HG03442 (cell line): ENCODE measurements at regions not wholly inside any gene's neighbourhood (a gene's known extent, or its start where the extent isn't known, plus 50 kb on each side); places are given as distances from the start of the nearest gene placed in this dataset.
"Not testable (repeated sequence)": the region's sequence is repeated elsewhere in the genome, so short reads cannot be mapped to it uniquely, and the experiment has no call there.

Source experiments
- ATAC-seq: cut with Tn5 transposase; IDR thresholded peaks from one replicate; pipeline ENCODE4 v1.9.1; 2021; ENCODE audit warnings: mild to moderate bottlenecking, moderate library complexity; ENCODE audit not compliant: unreplicated experiment

DNA sequence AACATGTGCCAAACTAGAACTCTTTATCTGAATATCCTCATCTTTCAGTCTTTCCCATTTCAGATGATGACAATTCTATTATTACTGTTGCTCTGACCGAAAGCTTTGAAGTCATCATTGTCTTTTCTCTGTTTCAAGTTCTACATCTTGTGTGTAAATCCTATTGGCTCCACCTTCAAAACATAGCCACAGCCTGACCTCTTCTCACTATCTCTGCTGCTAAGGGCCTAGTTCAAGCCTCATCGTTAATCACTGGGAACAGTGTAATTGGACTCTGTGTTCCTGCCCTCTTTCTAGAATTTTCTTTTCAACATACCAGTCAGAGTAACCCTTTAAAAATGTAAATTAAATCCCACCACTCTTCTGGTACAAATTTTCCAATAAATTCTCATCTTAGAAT lies 105.1 kb downstream of the OXSM start:
- ATAC-seq, result no peak

DNA sequence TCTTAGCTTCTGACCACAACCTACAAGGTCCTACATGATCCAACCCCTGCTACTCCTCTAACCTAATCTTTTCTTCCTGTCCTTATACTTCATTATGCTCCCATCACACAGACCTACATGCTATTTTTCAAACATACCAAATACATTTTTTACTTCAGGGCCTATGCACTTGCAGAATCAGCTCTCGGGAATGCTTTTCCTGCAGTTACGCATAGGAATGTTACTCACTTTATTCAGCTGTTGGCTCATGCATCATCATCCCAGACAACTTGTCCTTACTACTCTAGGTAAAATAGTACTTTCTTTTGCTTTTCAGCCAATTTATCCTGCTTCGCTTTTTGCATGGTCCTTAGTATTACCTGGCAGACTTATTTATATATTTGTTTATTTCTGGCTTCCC lies 105.6 kb downstream of the OXSM start:
- ATAC-seq, result no peak

DNA sequence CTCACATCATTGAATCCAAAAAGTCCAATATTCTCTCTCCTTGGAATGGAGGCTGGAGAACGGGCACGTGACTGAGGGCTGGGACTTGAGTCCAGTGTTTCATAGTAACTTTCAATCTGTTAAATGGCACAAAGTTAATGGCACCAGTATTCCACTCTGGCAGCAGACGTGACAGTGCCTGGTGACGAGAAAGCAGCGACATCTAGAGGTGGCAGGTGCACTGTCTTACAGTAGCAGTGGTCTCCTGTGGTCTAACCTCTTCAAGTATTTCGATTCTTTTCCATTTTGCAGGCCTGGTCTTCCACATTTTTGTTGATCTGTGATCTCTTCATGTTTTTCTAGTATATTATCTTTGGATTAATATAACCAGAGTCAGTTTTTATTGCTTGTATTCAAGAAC lies 107.1 kb downstream of the OXSM start:
- ATAC-seq, result no peak

DNA sequence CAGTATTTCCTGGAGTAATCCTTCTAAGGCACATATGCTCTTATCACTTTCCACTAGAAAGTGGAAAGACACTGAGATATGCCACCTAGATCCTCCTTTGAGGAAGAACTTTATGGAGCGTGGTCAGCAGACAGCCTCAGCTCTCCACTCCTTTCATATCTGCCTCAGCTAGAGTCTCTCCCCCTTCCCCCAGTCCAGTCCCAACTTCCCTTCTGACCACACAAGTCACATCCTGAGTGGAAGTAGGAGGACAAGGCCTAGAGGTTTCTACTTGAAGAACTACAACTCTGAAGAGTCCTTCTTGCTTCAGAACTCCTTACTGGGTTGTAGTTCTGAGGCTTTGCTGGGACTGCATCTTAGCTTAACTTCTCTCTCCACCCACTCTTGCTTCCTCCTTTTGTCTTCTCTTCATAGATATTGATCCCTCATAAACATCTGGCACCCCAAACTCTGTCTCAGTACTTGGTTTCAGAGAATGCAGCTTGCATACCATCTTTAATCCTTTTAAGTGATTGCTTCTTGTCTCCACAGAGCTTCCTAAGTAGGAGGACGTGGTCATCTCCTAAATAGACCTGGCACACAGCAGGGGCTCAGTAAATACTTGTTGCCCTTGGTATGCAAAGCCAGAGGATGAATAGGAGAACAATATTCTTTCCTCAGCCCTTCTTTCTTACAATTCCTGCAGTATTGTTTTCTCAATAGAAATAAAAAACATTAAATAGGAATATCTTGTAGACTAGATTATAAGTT lies 109.6 kb downstream of the OXSM start:
- no peak for ATAC-seq

DNA sequence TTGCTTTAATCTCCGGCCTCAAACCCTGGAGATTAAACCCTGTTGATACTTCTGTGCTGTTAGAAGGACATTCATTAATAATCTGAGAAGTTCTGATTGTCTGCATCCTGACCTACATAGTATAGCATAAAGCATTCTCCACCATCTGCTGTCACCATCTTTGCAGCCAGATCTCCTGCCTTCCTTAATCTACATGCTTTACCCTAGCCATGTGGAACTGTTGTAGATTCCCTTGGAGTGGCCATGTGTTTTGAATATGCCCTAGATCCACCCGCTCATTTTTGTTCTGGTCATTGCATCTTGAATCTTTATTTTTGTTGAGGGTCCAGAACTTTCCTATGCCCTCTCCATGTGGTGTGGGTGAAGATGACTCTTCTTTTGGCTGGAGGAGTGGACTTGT lies 110.3 kb downstream of the OXSM start:
- ATAC-seq, result no peak

DNA sequence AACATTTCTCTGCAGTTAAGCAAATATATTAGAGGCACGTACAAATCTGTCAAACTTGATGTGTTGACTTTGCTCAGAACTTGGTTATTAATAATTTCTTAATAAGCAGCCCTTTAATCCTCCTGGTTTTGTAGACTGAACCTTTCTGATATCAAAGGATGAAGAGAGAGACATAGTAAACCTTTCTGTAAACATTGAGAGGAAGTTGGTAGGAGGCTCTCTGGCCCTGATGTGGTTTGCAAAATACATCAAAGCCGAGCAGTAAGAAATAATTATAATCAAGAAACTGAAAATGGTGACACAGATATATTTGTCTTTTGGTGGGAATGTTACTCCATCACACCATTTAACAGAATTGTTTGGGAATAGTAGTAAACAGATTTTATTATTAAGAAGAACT lies 111.9 kb downstream of the OXSM start:
- no peak for ATAC-seq

DNA sequence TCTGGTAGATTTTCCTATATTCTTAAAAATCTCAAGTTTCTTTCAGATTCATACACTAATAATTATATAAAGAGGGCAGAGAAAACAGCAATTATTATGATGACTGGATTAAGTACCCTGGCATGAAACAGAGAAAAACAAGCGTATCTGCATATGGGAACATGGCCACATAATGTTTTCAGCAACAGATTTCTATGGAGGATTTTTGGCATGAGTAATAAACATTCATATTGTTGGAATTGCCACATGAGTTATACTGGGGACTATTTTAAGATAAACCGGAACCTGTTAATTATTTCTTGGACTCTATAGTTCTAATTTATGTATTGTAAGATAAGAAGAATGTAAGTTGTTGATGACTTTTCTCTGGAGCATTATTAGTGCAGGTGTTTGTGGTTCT lies 112.7 kb downstream of the OXSM start:
- no peak for ATAC-seq

DNA sequence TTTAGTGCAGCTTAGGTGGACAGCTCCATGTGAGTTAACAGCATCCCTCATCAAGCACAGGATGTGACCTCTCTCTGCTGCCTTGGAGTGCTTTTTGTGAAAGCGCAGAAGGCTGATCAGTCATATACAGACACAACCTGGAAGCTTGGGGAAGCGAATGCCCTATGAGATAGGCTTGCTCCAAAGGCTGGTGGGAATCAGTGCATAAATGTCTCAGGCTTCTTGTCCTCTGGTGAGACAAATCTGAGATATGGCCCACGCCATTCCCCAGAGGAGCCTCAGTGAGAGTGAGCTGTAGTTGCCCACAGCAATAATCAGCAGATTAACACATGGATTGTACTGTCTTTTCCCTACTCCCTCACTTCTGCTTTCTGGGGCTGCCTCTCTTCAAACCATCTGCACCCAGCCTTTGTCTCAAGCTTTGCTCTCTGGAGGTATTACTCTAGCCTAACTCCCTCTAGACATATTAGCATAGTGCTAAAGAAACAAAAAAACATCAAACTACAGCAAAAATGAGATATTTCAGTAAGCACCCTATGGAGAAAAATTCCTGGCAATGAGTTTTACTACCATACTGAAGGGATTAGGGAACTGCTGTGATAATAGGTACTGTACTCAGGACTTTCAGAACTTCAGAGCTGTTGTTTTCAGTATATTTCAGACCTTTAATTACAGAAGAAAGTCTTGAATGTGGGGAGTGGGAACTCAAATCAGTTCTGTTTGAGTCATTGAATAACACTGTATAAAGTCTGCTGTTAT lies 113.7 kb downstream of the OXSM start:
- ATAC-seq, result no peak

DNA sequence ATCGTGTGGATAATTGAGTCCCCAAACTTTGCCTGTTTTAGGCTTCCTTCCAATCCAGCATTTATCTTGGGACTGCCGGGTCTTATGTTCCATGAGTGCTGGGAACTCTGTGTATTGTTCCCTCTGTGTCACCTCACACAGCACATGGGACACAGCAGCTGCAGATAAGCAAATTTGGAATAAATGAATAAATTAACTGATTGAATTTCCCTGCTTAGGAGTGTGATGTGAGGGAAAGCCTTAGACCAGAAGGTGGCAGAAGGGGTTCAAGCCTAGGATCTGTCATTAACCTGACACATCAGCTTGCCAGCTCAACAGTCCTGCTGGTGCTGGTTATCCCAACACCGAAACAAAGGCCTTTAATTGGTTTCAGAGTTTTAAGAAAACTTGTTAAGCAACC lies 114.3 kb downstream of the OXSM start:
- ATAC-seq, result no peak

DNA sequence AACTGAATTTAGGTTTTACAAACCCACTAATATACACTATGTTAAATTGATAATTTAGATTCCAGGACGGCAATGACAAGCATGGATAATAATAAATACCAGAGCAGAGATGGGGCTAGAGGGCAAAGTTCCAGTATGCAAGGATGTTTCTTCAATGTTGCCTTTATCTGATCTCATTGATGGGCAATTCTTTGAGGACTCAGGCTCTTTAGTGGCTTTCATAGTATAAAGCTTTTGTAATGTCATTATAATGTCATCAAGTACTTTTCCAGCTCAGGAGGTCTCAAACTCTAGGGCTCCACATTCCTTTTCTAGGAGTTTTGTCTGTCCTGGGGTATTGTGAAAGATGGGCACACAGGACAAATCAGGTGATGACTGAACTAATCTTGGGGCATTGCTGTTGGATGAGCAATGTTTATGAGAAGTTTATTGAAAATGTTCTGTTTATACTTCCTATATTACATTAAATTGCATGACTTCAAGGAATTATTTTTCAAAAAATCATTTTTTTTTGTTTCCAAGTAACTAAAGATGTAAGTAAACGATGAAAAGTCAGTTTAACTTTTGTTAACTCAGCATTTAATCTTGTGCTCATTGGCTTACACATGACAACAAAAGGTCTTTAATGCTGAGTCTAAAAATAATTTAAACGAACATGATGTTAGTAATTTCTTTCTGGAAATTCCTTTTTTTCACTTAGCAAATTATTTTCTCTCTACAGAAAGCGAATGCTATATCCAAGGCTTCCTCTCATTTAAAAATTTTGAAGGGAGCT lies 116.4 kb downstream of the OXSM start:
- ATAC-seq, result no peak

DNA sequence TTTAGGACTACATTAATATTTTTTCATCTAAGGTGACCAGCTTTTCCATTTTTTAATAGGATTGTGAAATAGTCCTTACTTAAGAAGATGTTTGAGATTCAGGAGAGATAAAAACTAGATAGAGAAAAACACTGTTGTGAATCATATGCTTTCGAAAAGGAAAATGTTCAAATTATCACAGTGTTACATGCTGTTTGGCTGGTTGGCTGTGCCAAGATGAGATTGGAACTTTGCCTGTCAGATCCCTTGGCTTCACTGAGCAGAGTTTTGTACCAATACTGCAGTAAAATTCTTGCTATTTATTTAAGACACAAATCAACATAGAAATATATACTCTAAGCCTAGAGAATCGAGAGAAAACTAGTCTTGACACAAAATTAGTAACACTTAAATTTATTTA lies 117.2 kb downstream of the OXSM start:
- no peak for ATAC-seq

DNA sequence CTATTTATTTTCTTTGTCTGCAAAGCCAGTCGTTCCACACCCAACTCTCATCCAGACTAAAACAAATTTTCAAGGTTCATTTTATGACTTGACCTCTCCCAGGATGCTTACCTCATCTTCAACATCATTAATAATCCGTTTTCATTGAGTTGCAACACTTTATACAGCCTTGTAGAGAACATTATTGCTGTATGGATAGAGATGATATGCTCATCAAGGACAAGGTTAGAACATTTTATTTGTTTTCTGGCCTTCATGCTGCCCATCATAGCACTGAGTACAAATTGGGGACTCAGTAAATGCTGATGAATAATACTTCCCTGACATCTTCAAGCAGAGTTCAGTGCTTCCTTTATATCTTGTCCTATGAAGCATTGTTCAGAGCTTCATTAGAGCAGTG lies 120.2 kb downstream of the OXSM start:
- no peak for ATAC-seq

DNA sequence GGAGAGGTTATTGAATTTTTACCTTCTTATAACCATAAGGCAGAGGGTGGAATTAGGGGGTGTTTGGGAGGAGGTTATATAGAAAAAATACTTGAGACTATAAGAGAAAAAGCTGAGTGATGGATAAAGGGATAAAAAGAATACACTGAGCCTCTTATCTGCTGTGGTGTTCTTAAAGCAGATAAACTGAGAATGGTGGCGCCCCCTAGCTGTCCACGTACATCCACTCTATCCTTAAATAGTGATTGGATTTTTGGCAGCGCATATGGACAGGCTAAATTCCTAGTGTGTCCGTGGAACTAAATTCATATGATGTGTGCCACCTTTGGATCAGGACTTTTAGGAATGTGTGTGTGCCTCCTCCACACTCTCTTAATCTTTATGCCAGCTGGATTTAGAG lies 121.1 kb downstream of the OXSM start:
- peak; percentile 63 for ATAC-seq

DNA sequence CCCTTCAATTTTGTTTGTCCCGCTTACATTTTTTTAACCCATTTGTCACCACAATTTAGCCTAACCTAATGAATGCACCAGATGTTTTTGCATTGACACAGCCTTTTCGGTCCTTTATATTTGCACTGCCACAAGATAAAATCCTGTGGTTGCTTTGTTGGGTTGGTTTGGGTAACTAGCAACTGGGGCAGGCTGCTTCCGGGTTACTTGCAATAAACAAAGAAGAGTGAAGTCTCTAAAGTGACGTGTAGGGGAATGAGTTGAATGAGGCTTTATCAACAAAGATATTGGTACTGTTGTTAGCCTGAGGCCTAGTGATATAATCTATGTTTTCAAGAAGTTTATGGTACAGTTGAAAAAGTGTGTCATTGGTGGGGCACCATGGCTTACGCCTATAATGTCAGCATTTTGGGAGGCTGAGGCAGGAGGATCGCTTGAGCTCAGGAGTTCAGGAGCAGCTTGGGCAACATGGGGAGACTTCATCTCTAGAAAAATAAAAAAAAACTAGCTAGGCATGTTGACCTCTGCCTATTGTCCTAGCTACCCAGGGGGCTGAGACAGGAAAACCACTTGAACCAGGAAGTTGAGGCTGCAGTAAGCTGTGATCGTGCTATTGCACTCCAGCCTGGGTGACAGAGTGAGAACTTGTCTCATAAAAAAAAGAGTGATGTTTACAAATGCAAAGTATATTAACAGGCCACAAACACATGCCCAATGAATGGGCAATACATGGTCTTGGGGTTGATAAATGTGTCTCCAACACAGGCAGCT lies 121.8 kb downstream of the OXSM start:
- no peak for ATAC-seq

DNA sequence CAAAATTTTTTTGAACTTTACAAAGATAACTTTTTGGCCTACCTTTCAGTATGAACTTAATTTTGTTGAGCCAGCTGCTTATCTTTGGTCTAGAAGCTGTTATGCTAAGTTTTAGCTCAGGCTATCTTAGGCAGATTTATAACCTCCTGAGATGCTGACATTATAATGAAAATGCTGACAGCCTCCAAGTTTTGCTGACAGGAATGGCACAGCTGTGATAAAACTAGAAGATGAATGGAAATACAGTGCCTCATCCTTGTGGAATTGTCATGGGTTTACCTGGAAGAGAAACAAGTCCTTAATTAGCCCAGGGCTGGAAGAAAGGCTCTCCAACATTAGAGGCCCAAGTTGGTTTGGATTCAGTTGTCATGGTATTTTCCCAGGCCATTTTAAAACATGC lies 123.3 kb downstream of the OXSM start:
- ATAC-seq, result no peak

DNA sequence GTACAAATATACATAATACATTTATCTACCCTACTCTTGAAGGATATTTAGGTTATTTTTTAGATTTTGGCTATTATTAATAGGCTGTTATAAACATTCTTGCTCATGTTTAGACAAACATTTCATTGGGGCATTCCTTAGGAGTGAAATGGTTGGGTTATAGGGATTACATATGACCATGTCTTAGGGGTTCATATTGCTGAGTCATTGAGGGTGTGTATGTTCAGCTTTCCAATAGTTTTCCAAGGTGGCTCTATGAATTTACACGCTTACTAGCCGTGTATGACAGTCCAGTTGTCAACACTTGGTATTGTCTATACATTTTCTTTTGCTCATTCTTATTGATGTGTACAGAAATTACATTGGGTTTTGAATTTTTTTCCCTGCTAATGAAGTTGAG lies 125.8 kb downstream of the OXSM start:
- no peak for ATAC-seq

DNA sequence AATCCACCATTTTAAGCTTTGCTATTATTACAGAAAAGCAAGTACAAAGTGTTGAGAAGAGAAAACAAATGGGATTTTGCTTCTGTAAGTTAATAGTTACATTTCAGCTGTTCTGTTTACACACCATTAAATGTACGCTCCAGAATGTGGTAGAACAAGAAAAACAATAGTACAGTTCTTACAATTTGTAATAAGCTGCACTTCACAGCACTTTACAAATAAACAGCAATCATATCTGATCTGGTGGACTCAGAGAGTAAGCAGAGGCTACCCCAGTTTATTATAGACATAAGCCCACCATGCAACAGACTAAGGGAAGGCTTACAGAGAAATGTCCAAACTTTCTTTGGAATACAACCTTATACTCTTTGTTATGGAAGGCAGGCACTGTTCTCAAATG lies 126.4 kb downstream of the OXSM start:
- no peak for ATAC-seq

DNA sequence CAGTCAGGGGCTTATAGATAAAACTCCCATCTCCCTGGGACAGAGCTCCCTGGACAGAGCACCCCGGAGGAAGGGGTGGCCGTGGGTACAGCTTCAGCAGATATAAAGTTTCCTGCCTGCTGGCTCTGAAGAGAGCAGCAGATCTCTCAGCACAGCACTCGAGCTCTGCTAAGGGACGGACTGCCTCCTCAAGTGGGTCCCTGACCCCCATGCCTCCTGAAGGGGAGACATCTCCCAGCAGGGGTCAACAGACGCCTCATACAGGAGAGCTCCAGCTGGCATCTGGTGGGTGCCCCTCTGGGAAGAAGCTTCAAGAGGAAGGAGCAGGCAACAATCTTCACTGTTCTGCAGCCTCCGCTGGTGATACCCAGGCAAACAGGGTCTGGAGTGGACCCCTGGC lies 142.1 kb downstream of the OXSM start:
- not testable (repeated sequence) for ATAC-seq

DNA sequence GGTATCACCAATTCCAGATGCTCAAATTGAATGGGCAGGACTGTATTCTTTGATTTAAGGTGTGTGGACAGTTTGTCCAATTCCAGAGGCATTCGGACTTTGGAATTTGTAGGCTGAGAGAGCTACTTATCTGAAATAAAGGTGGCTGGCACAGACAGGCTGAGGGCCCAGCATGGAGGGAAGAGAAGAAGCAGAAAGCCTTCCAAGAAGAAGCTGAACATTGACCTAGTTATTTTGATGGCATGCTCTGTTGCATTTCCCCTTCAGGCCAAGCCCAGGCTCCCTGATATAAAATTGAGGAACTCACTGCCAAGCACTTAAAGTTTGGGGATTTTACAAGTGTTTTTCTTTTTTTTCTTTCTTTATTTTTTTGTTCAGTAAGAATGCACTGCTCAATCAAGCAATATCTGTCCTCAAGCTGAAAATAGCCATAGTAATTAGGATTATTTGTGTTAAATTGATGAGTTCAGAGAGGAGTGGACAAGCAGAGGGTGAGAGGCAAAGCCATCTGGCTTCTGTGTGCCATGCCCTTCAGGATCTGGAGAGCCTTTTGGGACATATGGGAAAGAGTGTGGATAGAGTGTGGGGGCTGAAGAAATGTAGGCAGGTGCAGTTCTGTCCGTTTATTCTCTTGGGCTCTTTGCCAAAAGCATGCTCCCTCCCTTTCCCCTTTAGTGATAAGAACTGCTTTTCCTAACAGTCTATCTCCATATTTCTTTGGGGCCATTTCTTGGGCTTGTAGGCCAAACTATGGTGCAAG lies 148.9 kb downstream of the OXSM start:
- no peak for ATAC-seq

DNA sequence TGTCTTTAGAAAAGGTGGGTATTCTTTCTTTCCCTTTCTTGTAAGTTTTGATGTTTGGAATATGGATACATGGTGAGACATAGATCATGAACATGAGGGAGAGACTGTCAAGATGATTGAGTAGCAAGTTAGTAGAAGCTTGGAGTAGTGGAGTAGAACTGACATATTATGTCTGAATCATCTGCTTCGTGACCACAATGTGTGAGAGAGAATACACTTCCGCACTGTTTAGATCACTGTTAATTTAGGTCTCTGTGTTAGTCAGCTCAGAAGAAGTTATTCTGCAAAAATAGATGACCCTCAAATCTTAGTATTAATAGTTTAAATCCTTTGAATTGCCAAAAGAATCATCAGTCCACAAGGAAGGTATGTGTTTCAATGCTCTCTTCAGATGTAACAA lies 151.0 kb downstream of the OXSM start:
- ATAC-seq, result no peak
